K562 (cell line): ENCODE measurements at regions not wholly inside any gene's neighbourhood (a gene's known extent, or its start where the extent isn't known, plus 50 kb on each side); places are given as distances from the start of the nearest gene placed in this dataset.

Experiments used
- ARHGAP35 ChIP-seq: fragments of 450-650 bp; IDR thresholded peaks from 2 replicates; pipeline ENCODE4 v1.6.1; 2018; ENCODE audit not compliant: partially characterized antibody
- ARNT ChIP-seq, 2 experiments: fragments of 450-650 bp; IDR thresholded peaks; 2 replicates each; pipeline ENCODE4 v1.6.1; 2016; ENCODE audit warnings: mild to moderate bottlenecking in 1 of 2
- CBFA2T2 ChIP-seq: fragments of 450-650 bp; conservative IDR thresholded peaks from 2 replicates; pipeline ENCODE4 v1.6.1; 2017; ENCODE audit warnings: mild to moderate bottlenecking
- CSDE1 ChIP-seq, 2 experiments: fragments of 450-650 bp; IDR thresholded peaks; 2 replicates each; pipeline ENCODE4 v1.6.1; 2016; ENCODE audit warnings: mild to moderate bottlenecking in 1 of 2
- DPF2 ChIP-seq: fragments of 450-650 bp; IDR thresholded peaks from 2 replicates; pipeline ENCODE4 v1.6.1; 2016
- FOXM1 ChIP-seq, 2 experiments: fragments of 450-650 bp in 1 of 2; sonication (generic) in 1 of 2; formaldehyde crosslinking in 1 of 2; IDR thresholded peaks; 2 replicates each; pipeline versions ENCODE4 v1.6.1 to v1.9.0; 2017 to 2022; ENCODE audit warnings: low read depth in 2 of 2, mild to moderate bottlenecking in 2 of 2, missing genetic modification reagents in 1 of 2, moderate library complexity in 1 of 2
- HDGF ChIP-seq: fragments of 450-650 bp; IDR thresholded peaks from 2 replicates; pipeline ENCODE4 v1.6.1; 2016
- LCOR ChIP-seq: sonication (generic); formaldehyde crosslinking; IDR thresholded peaks from 2 replicates; pipeline ENCODE4 v1.8.0; 2022; ENCODE audit warnings: mild to moderate bottlenecking, missing genetic modification reagents
- LEF1 ChIP-seq: fragments of 450-650 bp; IDR thresholded peaks from 2 replicates; pipeline ENCODE4 v1.6.1; 2016; ENCODE audit warnings: mild to moderate bottlenecking
- MAZ ChIP-seq, 2 experiments: fragments of 450-650 bp in 1 of 2; sonication (generic) in 1 of 2; formaldehyde crosslinking; IDR thresholded peaks in 1 of 2; conservative IDR thresholded peaks in 1 of 2; 2 replicates each; pipeline versions ENCODE4 v1.4.0 to v1.5.0; 2020; ENCODE audit warnings: mild to moderate bottlenecking in 1 of 2, missing genetic modification reagents in 1 of 2
- MECOM ChIP-seq: fragments of 250-450 bp; sonication (Bioruptor Pico); IDR thresholded peaks from 2 replicates; pipeline ENCODE4 v1.8.0; 2022; ENCODE audit warnings: inconsistent platforms
- MTA2 ChIP-seq: fragments of 450-650 bp; IDR thresholded peaks from 2 replicates; pipeline ENCODE4 v1.6.1; 2016; ENCODE audit warnings: low read depth
- NCOA2 ChIP-seq, 2 experiments: fragments of 450-650 bp; IDR thresholded peaks; 2 replicates each; pipeline ENCODE4 v1.6.1; 2018; ENCODE audit warnings: mild to moderate bottlenecking in 2 of 2, moderate library complexity in 1 of 2; ENCODE audit not compliant: partially characterized antibody in 2 of 2
- NCOR1 ChIP-seq: fragments of 450-650 bp; IDR thresholded peaks from 2 replicates; pipeline ENCODE4 v1.6.1; 2016; ENCODE audit warnings: mild to moderate bottlenecking, moderate library complexity
- NFIC ChIP-seq: fragments of 450-650 bp; IDR thresholded peaks from 2 replicates; pipeline ENCODE4 v1.6.1; 2017; ENCODE audit warnings: mild to moderate bottlenecking, inconsistent platforms
- NFRKB ChIP-seq: fragments of 450-650 bp; IDR thresholded peaks from 2 replicates; pipeline ENCODE4 v1.6.1; 2016; ENCODE audit warnings: low read depth
- PML ChIP-seq: IDR thresholded peaks from 2 replicates; pipeline ENCODE4 v1.6.1; 2012; ENCODE audit warnings: low read length, inconsistent platforms
- PRMT5 ChIP-seq: sonication (generic); formaldehyde crosslinking; IDR thresholded peaks from 2 replicates; pipeline ENCODE4 v1.5.0; 2020; ENCODE audit warnings: missing genetic modification reagents
- RAD51 ChIP-seq: fragments of 450-650 bp; IDR thresholded peaks from 2 replicates; pipeline ENCODE4 v1.7.1; 2016; ENCODE audit warnings: low read depth, mild to moderate bottlenecking, borderline replicate concordance
- RCOR1 ChIP-seq, 2 experiments: IDR thresholded peaks; 2 replicates each; pipeline ENCODE4 v1.6.1; 2012; ENCODE audit warnings: low read depth in 2 of 2, low read length in 2 of 2, borderline replicate concordance in 1 of 2, improper control_type of control experiment in 1 of 2
- TBP ChIP-seq: optimal IDR thresholded peaks from 2 replicates; pipeline ENCODE3; 2011; ENCODE audit warnings: low read depth, low read length, improper control_type of control experiment
- TCF3 ChIP-seq: sonication (generic); formaldehyde crosslinking; IDR thresholded peaks from 2 replicates; pipeline ENCODE4 v1.4.0; 2020; ENCODE audit warnings: mild to moderate bottlenecking, missing genetic modification reagents
- TRIM24 ChIP-seq, 2 experiments: fragments of 450-650 bp; IDR thresholded peaks; 2 replicates each; pipeline ENCODE4 v1.6.1; 2016
- WHSC1 ChIP-seq: IDR thresholded peaks from one replicate; pipeline ENCODE4 v1.6.1; 2012; ENCODE audit warnings: low read length, control low read depth, inconsistent platforms
- ZNF830 ChIP-seq: fragments of 250-450 bp; sonication (Bioruptor Pico); IDR thresholded peaks from 2 replicates; pipeline ENCODE4 v1.5.0; 2021; ENCODE audit warnings: mild to moderate bottlenecking
- TF ChIP-seq, protein P1 (sequence below): fragments of 250-450 bp; sonication (Bioruptor Pico); IDR thresholded peaks from 2 replicates; pipeline ENCODE4 v1.8.0; 2022; ENCODE audit warnings: inconsistent platforms
- TF ChIP-seq, protein P2 (sequence below), 2 experiments: IDR thresholded peaks; 2 replicates each; pipeline ENCODE4 v1.6.1; 2012; ENCODE audit warnings: improper control_type of control experiment in 2 of 2, low read depth in 2 of 2, low read length in 2 of 2, borderline replicate concordance in 1 of 2

DNA sequence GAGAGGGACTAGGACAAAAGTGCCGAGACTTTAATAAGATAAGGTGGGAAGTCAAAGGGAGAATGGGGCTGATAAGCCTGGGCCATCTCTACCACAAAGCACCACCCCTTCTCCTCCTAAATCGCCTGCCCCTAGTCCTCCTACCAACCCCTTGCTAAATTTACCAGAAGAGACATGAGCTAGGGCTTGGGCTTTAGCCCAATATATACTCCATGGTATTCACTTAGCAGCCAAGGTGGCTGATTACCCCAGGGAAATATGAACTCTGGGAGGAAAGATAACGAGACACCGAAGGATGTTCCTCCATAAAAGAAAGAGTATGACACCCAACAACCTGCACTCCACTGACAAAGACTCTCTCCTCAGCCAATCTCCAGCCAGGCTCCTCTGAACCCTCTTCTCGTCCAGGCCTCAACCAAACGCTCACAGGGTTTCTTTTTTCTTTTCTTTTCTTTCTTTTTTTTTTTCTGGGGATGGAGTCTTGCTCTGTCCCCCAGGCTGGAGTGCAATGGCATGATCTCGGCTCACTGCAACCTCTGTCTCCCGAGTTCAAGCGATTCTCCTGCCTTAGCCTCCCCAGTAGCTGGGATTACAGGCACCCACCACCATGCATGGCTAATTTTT, 610.2 kb downstream of the UQCRFS1 start (continued):
- TF ChIP-seq, protein P1, sequence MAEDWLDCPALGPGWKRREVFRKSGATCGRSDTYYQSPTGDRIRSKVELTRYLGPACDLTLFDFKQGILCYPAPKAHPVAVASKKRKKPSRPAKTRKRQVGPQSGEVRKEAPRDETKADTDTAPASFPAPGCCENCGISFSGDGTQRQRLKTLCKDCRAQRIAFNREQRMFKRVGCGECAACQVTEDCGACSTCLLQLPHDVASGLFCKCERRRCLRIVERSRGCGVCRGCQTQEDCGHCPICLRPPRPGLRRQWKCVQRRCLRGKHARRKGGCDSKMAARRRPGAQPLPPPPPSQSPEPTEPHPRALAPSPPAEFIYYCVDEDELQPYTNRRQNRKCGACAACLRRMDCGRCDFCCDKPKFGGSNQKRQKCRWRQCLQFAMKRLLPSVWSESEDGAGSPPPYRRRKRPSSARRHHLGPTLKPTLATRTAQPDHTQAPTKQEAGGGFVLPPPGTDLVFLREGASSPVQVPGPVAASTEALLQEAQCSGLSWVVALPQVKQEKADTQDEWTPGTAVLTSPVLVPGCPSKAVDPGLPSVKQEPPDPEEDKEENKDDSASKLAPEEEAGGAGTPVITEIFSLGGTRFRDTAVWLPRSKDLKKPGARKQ, result no peak
- no peak for TF ChIP-seq CSDE1 (IDR thresholded peaks at IDR 0.05)
- no peak for TF ChIP-seq HDGF
- TF ChIP-seq NFRKB, result no peak
- TF ChIP-seq MAZ (CRISPR knock-in tag; conservative IDR thresholded peaks at IDR 0.05 in 1 of 2, IDR thresholded peaks at IDR 0.05 in 1 of 2), result 0 out of 4 replicates have a peak, but pooled peaks of 1 of the 2 experiments have one; percentile 4
- no peak for TF ChIP-seq MTA2
- TF ChIP-seq PML, result 0 out of 2 replicates have a peak, but pooled peaks have one; percentile 9
- TF ChIP-seq CBFA2T2, result peak; percentile 59
- no peak for TF ChIP-seq ZNF830 (CRISPR knock-in tag)
- no peak for TF ChIP-seq PRMT5
- 0 out of 2 replicates have a peak, but pooled peaks have one; percentile 22 for TF ChIP-seq LEF1
- no peak for TF ChIP-seq NCOA2 (IDR thresholded peaks at IDR 0.05; ENCODE audit: partially characterized antibody in 2 of 2)
- TF ChIP-seq RCOR1 (IDR thresholded peaks at IDR 0.05; ENCODE audit: borderline replicate concordance in 1 of 2, low read depth in 2 of 2, low read length in 2 of 2), result peak in 1 of 2 experiments; percentile 60; a peak in 1 of 4 replicates
- TF ChIP-seq FOXM1 (IDR thresholded peaks at IDR 0.05; ENCODE audit: low read depth), result peak; percentile 28; the same call in 1 of the 2 replicates
- TF ChIP-seq FOXM1 (CRISPR knock-in tag; IDR thresholded peaks at IDR 0.05; ENCODE audit: low read depth), result no peak
- no peak for TF ChIP-seq WHSC1
- TF ChIP-seq DPF2, result peak; percentile 64
- TF ChIP-seq ARNT (IDR thresholded peaks at IDR 0.05), result 0 out of 4 replicates have a peak, but pooled peaks of 1 of the 2 experiments have one; percentile 41
- 0 out of 2 replicates have a peak, but pooled peaks have one; percentile 17 for TF ChIP-seq MECOM (CRISPR knock-in tag)
- TF ChIP-seq, protein P2, sequence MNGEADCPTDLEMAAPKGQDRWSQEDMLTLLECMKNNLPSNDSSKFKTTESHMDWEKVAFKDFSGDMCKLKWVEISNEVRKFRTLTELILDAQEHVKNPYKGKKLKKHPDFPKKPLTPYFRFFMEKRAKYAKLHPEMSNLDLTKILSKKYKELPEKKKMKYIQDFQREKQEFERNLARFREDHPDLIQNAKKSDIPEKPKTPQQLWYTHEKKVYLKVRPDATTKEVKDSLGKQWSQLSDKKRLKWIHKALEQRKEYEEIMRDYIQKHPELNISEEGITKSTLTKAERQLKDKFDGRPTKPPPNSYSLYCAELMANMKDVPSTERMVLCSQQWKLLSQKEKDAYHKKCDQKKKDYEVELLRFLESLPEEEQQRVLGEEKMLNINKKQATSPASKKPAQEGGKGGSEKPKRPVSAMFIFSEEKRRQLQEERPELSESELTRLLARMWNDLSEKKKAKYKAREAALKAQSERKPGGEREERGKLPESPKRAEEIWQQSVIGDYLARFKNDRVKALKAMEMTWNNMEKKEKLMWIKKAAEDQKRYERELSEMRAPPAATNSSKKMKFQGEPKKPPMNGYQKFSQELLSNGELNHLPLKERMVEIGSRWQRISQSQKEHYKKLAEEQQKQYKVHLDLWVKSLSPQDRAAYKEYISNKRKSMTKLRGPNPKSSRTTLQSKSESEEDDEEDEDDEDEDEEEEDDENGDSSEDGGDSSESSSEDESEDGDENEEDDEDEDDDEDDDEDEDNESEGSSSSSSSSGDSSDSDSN (IDR thresholded peaks at IDR 0.05; ENCODE audit: borderline replicate concordance in 1 of 2, low read depth in 2 of 2, low read length in 2 of 2), result 0 out of 4 replicates have a peak, but pooled peaks of 1 of the 2 experiments have one; percentile 19
- no peak for TF ChIP-seq ARHGAP35
- TF ChIP-seq NCOR1, result peak; percentile 39; the same call in 1 of the 2 replicates
- TF ChIP-seq RAD51, result no peak
- peak; percentile 39 for TF ChIP-seq TBP
- TF ChIP-seq TCF3 (CRISPR knock-in tag), result peak; percentile 70
- peak; percentile 24; the same call in 1 of the 2 replicates for TF ChIP-seq LCOR (CRISPR knock-in tag)
- 0 out of 4 replicates have a peak, but pooled peaks of 1 of the 2 experiments have one; percentile 8 for TF ChIP-seq TRIM24 (IDR thresholded peaks at IDR 0.05)
- 0 out of 2 replicates have a peak, but pooled peaks have one; percentile 28 for TF ChIP-seq NFIC
